H9 (cell line): ENCODE measurements at regions not wholly inside any gene's neighbourhood (a gene's known extent, or its start where the extent isn't known, plus 50 kb on each side); places are given as distances from the start of the nearest gene placed in this dataset.
A peak's percentile ranks its signal among the peaks of the same experiment; 100 is the strongest.

Source experiments
- DNase-seq: peaks from one replicate; pipeline ENCODE4 v3.0.0-alpha.2; 2017
- H2AFZ ChIP-seq: one replicate; pipeline ENCODE4 v1.6.1; 2013; ENCODE audit warnings: mild to moderate bottlenecking, low read length, control low read depth, moderate library complexity
- H2AK5ac ChIP-seq: 2 replicates; pipeline ENCODE4 v1.6.1; 2013; ENCODE audit warnings: low read length, control low read depth, mixed read lengths; ENCODE audit not compliant: insufficient read length
- H2BK120ac ChIP-seq: one replicate; pipeline ENCODE4 v1.6.1; 2013; ENCODE audit warnings: low read depth, mild to moderate bottlenecking, low read length, control low read depth, inconsistent platforms; ENCODE audit not compliant: poor library complexity, severe bottlenecking
- H2BK12ac ChIP-seq: 2 replicates; pipeline ENCODE4 v1.6.1; 2013; ENCODE audit warnings: low read length, control low read depth, mixed read lengths, low read depth; ENCODE audit not compliant: insufficient read length
- H2BK15ac ChIP-seq: 2 replicates; pipeline ENCODE4 v1.6.1; 2013; ENCODE audit warnings: low read depth, low read length, control low read depth
- H2BK20ac ChIP-seq: one replicate; pipeline ENCODE4 v1.6.1; 2013; ENCODE audit warnings: low read depth, mild to moderate bottlenecking, low read length, control low read depth, inconsistent platforms; ENCODE audit not compliant: poor library complexity, severe bottlenecking
- H2BK5ac ChIP-seq: 2 replicates; pipeline ENCODE4 v1.6.1; 2013; ENCODE audit warnings: low read length, control low read depth, mixed read lengths; ENCODE audit not compliant: insufficient read length
- H3K14ac ChIP-seq: 2 replicates; pipeline ENCODE4 v1.6.1; 2013; ENCODE audit warnings: low read length, control low read depth; ENCODE audit not compliant: insufficient read depth
- H3K18ac ChIP-seq: 2 replicates; pipeline ENCODE4 v1.6.1; 2013; ENCODE audit warnings: low read depth, mild to moderate bottlenecking, mixed read lengths, low read length, control low read depth; ENCODE audit not compliant: insufficient read length
- H3K23ac ChIP-seq: 2 replicates; pipeline ENCODE4 v1.6.1; 2013; ENCODE audit warnings: low read length, control low read depth, mixed read lengths, low read depth; ENCODE audit not compliant: insufficient read length
- H3K23me2 ChIP-seq: 2 replicates; pipeline ENCODE4 v1.6.1; 2013; ENCODE audit warnings: low read depth, mild to moderate bottlenecking, mixed read lengths, low read length, control low read depth; ENCODE audit not compliant: insufficient read length, poor library complexity, severe bottlenecking
- H3K27ac ChIP-seq: 2 replicates; pipeline ENCODE4 v1.5.1; 2013; ENCODE audit warnings: low read length, control low read depth, mixed read lengths, low read depth; ENCODE audit not compliant: insufficient read length
- H3K27me3 ChIP-seq: 2 replicates; pipeline ENCODE4 v1.6.1; 2013; ENCODE audit warnings: low read length, control low read depth, inconsistent platforms; ENCODE audit not compliant: insufficient read depth
- H3K4ac ChIP-seq: 2 replicates; pipeline ENCODE4 v1.6.1; 2013; ENCODE audit warnings: low read depth, mild to moderate bottlenecking, control low read depth, inconsistent platforms, low read length, moderate library complexity
- H3K4me1 ChIP-seq: 2 replicates; pipeline ENCODE4 v1.6.1; 2013; ENCODE audit warnings: low read length, control low read depth, inconsistent platforms; ENCODE audit not compliant: insufficient read depth
- H3K4me2 ChIP-seq: 2 replicates; pipeline ENCODE4 v1.6.1; 2013; ENCODE audit warnings: low read length, control low read depth, mixed read lengths; ENCODE audit not compliant: insufficient read length, insufficient read depth
- H3K56ac ChIP-seq: 2 replicates; pipeline ENCODE4 v1.6.1; 2013; ENCODE audit warnings: low read depth, mild to moderate bottlenecking, mixed read lengths, low read length, control low read depth; ENCODE audit not compliant: insufficient read length
- H3K79me1 ChIP-seq: 2 replicates; pipeline ENCODE4 v1.6.1; 2013; ENCODE audit warnings: low read depth, mild to moderate bottlenecking, moderate library complexity, low read length, control low read depth, inconsistent platforms; ENCODE audit not compliant: insufficient read depth, poor library complexity, severe bottlenecking
- H3K79me2 ChIP-seq: 2 replicates; pipeline ENCODE4 v1.6.1; 2013; ENCODE audit warnings: low read length, control low read depth, inconsistent platforms; ENCODE audit not compliant: insufficient read depth
- H3K9ac ChIP-seq: 2 replicates; pipeline ENCODE4 v1.6.1; 2013; ENCODE audit warnings: low read length, control low read depth, mixed read lengths; ENCODE audit not compliant: insufficient read length; ENCODE audit errors: extremely low read depth
- H3K9me3 ChIP-seq: one replicate; pipeline ENCODE4 v1.6.1; 2013; ENCODE audit warnings: low read depth, low read length, inconsistent platforms; ENCODE audit not compliant: control insufficient read depth
- H3T11ph ChIP-seq: one replicate; pipeline ENCODE4 v1.6.1; 2013; ENCODE audit warnings: mild to moderate bottlenecking, low read length, control low read depth, inconsistent platforms
- H4K20me1 ChIP-seq: one replicate; pipeline ENCODE4 v1.6.1; 2013; ENCODE audit not compliant: control insufficient read depth, insufficient read length, insufficient read depth
- H4K5ac ChIP-seq: 2 replicates; pipeline ENCODE4 v1.6.1; 2013; ENCODE audit warnings: low read depth, mild to moderate bottlenecking, mixed read lengths, low read length, control low read depth; ENCODE audit not compliant: insufficient read length
- H4K8ac ChIP-seq: replicated peaks from 2 replicates; pipeline ENCODE4 v1.6.1; 2013; ENCODE audit warnings: low read length, control low read depth, mixed read lengths, low read depth; ENCODE audit not compliant: insufficient read length
- H4K91ac ChIP-seq: 2 replicates; pipeline ENCODE4 v1.6.1; 2013; ENCODE audit warnings: low read depth, mild to moderate bottlenecking, moderate library complexity, mixed read lengths, low read length, control low read depth; ENCODE audit not compliant: insufficient read length
- H3K27ac Mint-ChIP-seq, 3 experiments: 2 replicates in 2 of 3; 3 replicates in 1 of 3; pipeline ENCODE4 v1.8.0; 2020 to 2021; ENCODE audit warnings: mixed read lengths in 3 of 3, mild to moderate bottlenecking in 1 of 3, moderate library complexity in 1 of 3
- H3K27me3 Mint-ChIP-seq: 2 replicates; pipeline ENCODE4 v1.8.0; 2021; ENCODE audit warnings: low read depth, mild to moderate bottlenecking, moderate library complexity, mixed read lengths
- H3K36me3 Mint-ChIP-seq, 3 experiments: 2 replicates in 2 of 3; 3 replicates in 1 of 3; pipeline ENCODE4 v1.8.0; 2020 to 2021; ENCODE audit warnings: low read depth in 3 of 3, mixed read lengths in 3 of 3; ENCODE audit not compliant: insufficient read depth in 1 of 3
- H3K4me1 Mint-ChIP-seq, 2 experiments: 2 replicates each; pipeline ENCODE4 v1.8.0; 2020; ENCODE audit warnings: mixed read lengths in 2 of 2
- H3K4me3 Mint-ChIP-seq, 2 experiments: 2 replicates in 1 of 2; 3 replicates in 1 of 2; pipeline ENCODE4 v1.8.0; 2020 to 2021; ENCODE audit warnings: mild to moderate bottlenecking in 2 of 2, mixed read lengths in 2 of 2, moderate library complexity in 1 of 2
- H3K9me3 Mint-ChIP-seq, 2 experiments: 2 replicates in 1 of 2; 3 replicates in 1 of 2; pipeline ENCODE4 v1.8.0; 2020; ENCODE audit warnings: mild to moderate bottlenecking in 2 of 2, mixed read lengths in 2 of 2, moderate library complexity in 1 of 2
- CTCF ChIP-seq: fragments of 200-600 bp; sonication (generic); conservative IDR thresholded peaks from 3 replicates; pipeline ENCODE4 v1.8.0; 2021; ENCODE audit warnings: antibody characterized with exemption, mild to moderate bottlenecking
- WGBS: extraction: QIAGEN DNeasy Blood & Tissue Kit; methylation state at CpG from one replicate; pipeline ENCODE4 v1.1.7; 2013; ENCODE audit warnings: missing lambda C conversion rate, low lambda C conversion rate, mixed read lengths; ENCODE audit not compliant: insufficient read length; ENCODE audit errors: extremely low coverage; 5-methylcytosine and 5-hydroxymethylcytosine counted together

GRCh38 chr2:42970151-42970550 lies 177.8 kb upstream of the HAAO start:
- H3K27ac ChIP-seq: no peak overlapping the region
- H3K4me2 ChIP-seq: no peak overlapping the region

More at GRCh38 chr2:42970151-42970550, 177.8 kb upstream of the HAAO start:
- H2AK5ac ChIP-seq: no peak overlapping the region
- no peaks in the 10 kb centered on the region for H4K20me1 ChIP-seq
- Mint-ChIP-seq H3K36me3 (no peaks in the 10 kb centered on the region), H3K9me3 (no peaks in the 10 kb centered on the region; a peak in 1 of 5 replicates), H3K4me3 (no peak overlapping the region), H3K27ac (peak overlapping the region in 2 of 3 experiments; percentile 20 to 34; a peak in 1 of 7 replicates), H3K4me1 (peaks cover 14 to 17% of the 10 kb centered on the region in 2 experiments), H3K27me3 (peaks cover 2% of the 10 kb centered on the region)
- H2BK5ac ChIP-seq: no peak overlapping the region
- no peak overlapping the region for H2AFZ ChIP-seq
- no peak overlapping the region for H3K56ac ChIP-seq
- no peak overlapping the region for H3K18ac ChIP-seq
- no peak overlapping the region for H2BK12ac ChIP-seq
- no peak for DNase-seq
- H3T11ph ChIP-seq: no peak overlapping the region
- H3K23ac ChIP-seq: no peak overlapping the region
- H3K79me1 ChIP-seq: no peaks in the 10 kb centered on the region
- TF ChIP-seq CTCF: no peak
- H3K23me2 ChIP-seq: peaks cover 2% of the 10 kb centered on the region
- H2BK20ac ChIP-seq: no peak overlapping the region
- H3K4ac ChIP-seq: no peak overlapping the region
- H2BK120ac ChIP-seq: no peak overlapping the region
- no peak overlapping the region for H4K5ac ChIP-seq
- no peaks in the 10 kb centered on the region for H3K27me3 ChIP-seq
- no peak overlapping the region for H4K91ac ChIP-seq
- no peak overlapping the region for H3K9ac ChIP-seq
- H3K4me1 ChIP-seq: no peaks in the 10 kb centered on the region
- H4K8ac ChIP-seq: no peak overlapping the region
- H3K9me3 ChIP-seq: no peaks in the 10 kb centered on the region
- no peak overlapping the region for H3K14ac ChIP-seq
- no peak overlapping the region for H2BK15ac ChIP-seq
- H3K79me2 ChIP-seq: no peaks in the 10 kb centered on the region
- no CpG with 5 or more reads among the region's 3 CpGs for WGBS
